ENCODE measurements at regions not wholly inside any gene's neighbourhood (a gene's known extent, or its start where the extent isn't known, plus 50 kb on each side); places are given as distances from the start of the nearest gene placed in this dataset.

DNA sequence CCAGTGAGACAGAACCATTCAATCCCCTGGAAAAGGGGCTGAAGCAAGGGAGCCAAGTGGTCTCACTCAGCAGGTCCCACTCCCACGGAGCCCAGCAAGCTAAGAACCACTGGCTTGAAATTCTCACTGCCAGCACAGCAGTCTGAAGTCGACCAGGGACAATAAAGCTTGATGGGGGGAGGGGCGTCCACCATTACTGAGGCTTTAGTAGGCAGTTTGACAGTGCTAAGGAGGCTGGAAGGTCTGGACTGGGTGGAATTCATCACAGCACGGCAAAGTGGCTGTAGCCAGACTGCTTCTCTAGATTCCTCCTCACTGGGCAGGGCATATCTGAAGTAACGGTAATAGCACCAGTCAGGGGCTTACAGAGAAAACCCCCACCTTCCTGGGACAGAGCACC is 105.4 kb upstream of the GORAB start:
- no peak for TF ChIP-seq SP1 (IDR thresholded peaks at IDR 0.05; ENCODE audit: low read depth, low read length)
- no peak for TF ChIP-seq POLR2A (IDR thresholded peaks at IDR 0.05; ENCODE audit: control extremely low read depth in 1 of 2, low read depth in 2 of 2, low read length in 2 of 2)
- TF ChIP-seq CTCF (IDR thresholded peaks at IDR 0.05; ENCODE audit: control extremely low read depth in 1 of 3, insufficient read depth in 1 of 3, low read depth in 1 of 3, low read length in 3 of 3): no peak

Measured in H1 (cell line).